ENCODE measurements at regions not wholly inside any gene's neighbourhood (a gene's known extent, or its start where the extent isn't known, plus 50 kb on each side); places are given as distances from the start of the nearest gene placed in this dataset.

DNA sequence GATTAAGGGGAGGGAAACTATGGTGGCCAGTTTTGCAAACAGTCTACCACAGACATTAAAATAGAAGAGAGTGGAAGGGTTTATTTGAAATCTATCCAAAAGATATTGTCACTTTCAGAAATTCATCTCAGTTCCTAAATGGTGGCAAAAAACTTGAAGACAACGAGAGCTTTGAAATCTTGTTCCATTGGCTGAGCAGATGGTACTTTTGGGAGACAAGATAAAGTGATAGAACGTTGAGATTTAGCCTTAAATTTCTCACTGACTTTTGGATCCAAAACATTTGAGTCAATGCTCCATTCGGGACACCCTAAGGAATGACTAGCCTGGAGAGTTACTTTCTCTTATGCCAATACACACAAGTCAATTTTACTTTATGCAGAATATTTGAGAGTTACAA lies 319.1 kb upstream of the LARGE1 start:
- H3K36me3 ChIP-seq (ENCODE audit: control insufficient read depth in 4 of 4, insufficient read depth in 3 of 4, low read depth in 1 of 4, low read length in 3 of 4), result no peaks in the 10 kb centered on the region
- H3K4me3 ChIP-seq (ENCODE audit: low read depth in 1 of 3, low read length in 3 of 3), result no peak overlapping the region
- peaks cover 0 to 4% (median under 1%) of the 10 kb centered on the region in 4 donors for H3K9me3 ChIP-seq (ENCODE audit: control insufficient read depth in 4 of 4, low read length in 3 of 4)
- no peak for DNase-seq (ENCODE audit: low spot score)
- H3K27ac ChIP-seq (ENCODE audit: low read depth in 1 of 2, low read length in 2 of 2), result no peak overlapping the region
- 65% methylated on average over 3 of the region's 3 CpGs for WGBS
- H3K27me3 ChIP-seq (ENCODE audit: control insufficient read depth in 4 of 4, insufficient read depth in 4 of 4, low read length in 3 of 4), result no peaks in the 10 kb centered on the region
- H3K4me1 ChIP-seq (ENCODE audit: control insufficient read depth in 4 of 4, insufficient read depth in 4 of 4, low read length in 3 of 4), result no peaks in the 10 kb centered on the region
- TF ChIP-seq EGR1 (IDR thresholded peaks at IDR 0.05; ENCODE audit: low read depth in 2 of 2) (no peak), FOXA1 (IDR thresholded peaks at IDR 0.05) (no peak), RAD21 (IDR thresholded peaks at IDR 0.05) (no peak), RXRA (IDR thresholded peaks at IDR 0.05) (no peak), HNF4A (conservative IDR thresholded peaks at IDR 0.05) (no peak), TAF1 (conservative IDR thresholded peaks at IDR 0.05) (no peak)
- TF ChIP-seq, protein P1, sequence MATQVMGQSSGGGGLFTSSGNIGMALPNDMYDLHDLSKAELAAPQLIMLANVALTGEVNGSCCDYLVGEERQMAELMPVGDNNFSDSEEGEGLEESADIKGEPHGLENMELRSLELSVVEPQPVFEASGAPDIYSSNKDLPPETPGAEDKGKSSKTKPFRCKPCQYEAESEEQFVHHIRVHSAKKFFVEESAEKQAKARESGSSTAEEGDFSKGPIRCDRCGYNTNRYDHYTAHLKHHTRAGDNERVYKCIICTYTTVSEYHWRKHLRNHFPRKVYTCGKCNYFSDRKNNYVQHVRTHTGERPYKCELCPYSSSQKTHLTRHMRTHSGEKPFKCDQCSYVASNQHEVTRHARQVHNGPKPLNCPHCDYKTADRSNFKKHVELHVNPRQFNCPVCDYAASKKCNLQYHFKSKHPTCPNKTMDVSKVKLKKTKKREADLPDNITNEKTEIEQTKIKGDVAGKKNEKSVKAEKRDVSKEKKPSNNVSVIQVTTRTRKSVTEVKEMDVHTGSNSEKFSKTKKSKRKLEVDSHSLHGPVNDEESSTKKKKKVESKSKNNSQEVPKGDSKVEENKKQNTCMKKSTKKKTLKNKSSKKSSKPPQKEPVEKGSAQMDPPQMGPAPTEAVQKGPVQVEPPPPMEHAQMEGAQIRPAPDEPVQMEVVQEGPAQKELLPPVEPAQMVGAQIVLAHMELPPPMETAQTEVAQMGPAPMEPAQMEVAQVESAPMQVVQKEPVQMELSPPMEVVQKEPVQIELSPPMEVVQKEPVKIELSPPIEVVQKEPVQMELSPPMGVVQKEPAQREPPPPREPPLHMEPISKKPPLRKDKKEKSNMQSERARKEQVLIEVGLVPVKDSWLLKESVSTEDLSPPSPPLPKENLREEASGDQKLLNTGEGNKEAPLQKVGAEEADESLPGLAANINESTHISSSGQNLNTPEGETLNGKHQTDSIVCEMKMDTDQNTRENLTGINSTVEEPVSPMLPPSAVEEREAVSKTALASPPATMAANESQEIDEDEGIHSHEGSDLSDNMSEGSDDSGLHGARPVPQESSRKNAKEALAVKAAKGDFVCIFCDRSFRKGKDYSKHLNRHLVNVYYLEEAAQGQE (IDR thresholded peaks at IDR 0.05), result no peak
- TF ChIP-seq, protein P2, sequence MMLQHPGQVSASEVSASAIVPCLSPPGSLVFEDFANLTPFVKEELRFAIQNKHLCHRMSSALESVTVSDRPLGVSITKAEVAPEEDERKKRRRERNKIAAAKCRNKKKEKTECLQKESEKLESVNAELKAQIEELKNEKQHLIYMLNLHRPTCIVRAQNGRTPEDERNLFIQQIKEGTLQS (IDR thresholded peaks at IDR 0.05), result no peak
- TF ChIP-seq, protein P3, sequence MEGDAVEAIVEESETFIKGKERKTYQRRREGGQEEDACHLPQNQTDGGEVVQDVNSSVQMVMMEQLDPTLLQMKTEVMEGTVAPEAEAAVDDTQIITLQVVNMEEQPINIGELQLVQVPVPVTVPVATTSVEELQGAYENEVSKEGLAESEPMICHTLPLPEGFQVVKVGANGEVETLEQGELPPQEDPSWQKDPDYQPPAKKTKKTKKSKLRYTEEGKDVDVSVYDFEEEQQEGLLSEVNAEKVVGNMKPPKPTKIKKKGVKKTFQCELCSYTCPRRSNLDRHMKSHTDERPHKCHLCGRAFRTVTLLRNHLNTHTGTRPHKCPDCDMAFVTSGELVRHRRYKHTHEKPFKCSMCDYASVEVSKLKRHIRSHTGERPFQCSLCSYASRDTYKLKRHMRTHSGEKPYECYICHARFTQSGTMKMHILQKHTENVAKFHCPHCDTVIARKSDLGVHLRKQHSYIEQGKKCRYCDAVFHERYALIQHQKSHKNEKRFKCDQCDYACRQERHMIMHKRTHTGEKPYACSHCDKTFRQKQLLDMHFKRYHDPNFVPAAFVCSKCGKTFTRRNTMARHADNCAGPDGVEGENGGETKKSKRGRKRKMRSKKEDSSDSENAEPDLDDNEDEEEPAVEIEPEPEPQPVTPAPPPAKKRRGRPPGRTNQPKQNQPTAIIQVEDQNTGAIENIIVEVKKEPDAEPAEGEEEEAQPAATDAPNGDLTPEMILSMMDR (IDR thresholded peaks at IDR 0.05; ENCODE audit: low read depth, low read length, missing input control), result no peak
- no peak overlapping the region for H3K9ac ChIP-seq (ENCODE audit: low read depth in 1 of 2, low read length in 2 of 2)

DNA sequence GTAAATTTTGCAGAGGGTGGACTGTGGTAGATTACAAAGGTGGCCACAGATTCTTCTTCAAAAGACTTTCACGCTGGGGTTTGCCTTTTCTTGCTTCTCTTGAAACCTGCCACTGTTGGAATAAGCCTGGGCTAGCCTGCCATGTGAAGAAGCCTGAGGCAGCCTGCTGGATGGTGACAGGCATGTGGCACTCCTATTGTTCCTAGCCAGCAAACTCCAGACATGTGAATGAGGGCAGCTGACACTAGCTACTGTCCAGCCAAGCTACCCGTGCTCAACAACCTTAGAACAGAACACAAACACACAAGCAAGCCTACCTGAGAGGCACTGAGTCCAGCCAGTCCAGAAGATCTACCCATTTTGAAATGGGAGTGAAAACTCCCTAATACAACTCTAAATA lies 322.7 kb upstream of the LARGE1 start:
- DNase-seq (ENCODE audit: low spot score), result no peak
- Histone ChIP-seq H3K4me3 (ENCODE audit: low read depth in 1 of 3, low read length in 3 of 3) (no peak overlapping the region), H3K4me1 (ENCODE audit: control insufficient read depth in 4 of 4, insufficient read depth in 4 of 4, low read length in 3 of 4) (no peaks in the 10 kb centered on the region), H3K27ac (ENCODE audit: low read depth in 1 of 2, low read length in 2 of 2) (no peak overlapping the region), H3K9ac (ENCODE audit: low read depth in 1 of 2, low read length in 2 of 2) (no peak overlapping the region), H3K27me3 (ENCODE audit: control insufficient read depth in 4 of 4, insufficient read depth in 4 of 4, low read length in 3 of 4) (no peaks in the 10 kb centered on the region), H3K36me3 (ENCODE audit: control insufficient read depth in 4 of 4, insufficient read depth in 3 of 4, low read depth in 1 of 4, low read length in 3 of 4) (no peaks in the 10 kb centered on the region), H3K9me3 (ENCODE audit: control insufficient read depth in 4 of 4, low read length in 3 of 4) (no peaks in the 10 kb centered on the region)
- 68% methylated on average over 2 of the region's 2 CpGs for WGBS
- TF ChIP-seq, protein P3 (IDR thresholded peaks at IDR 0.05; ENCODE audit: low read depth, low read length, missing input control), result no peak
- TF ChIP-seq HNF4A (conservative IDR thresholded peaks at IDR 0.05), result no peak
- TF ChIP-seq TAF1 (conservative IDR thresholded peaks at IDR 0.05), result no peak
- no peak for TF ChIP-seq JUND (IDR thresholded peaks at IDR 0.05)
- no peak for TF ChIP-seq HNF4G (IDR thresholded peaks at IDR 0.05)
- TF ChIP-seq, protein P4, sequence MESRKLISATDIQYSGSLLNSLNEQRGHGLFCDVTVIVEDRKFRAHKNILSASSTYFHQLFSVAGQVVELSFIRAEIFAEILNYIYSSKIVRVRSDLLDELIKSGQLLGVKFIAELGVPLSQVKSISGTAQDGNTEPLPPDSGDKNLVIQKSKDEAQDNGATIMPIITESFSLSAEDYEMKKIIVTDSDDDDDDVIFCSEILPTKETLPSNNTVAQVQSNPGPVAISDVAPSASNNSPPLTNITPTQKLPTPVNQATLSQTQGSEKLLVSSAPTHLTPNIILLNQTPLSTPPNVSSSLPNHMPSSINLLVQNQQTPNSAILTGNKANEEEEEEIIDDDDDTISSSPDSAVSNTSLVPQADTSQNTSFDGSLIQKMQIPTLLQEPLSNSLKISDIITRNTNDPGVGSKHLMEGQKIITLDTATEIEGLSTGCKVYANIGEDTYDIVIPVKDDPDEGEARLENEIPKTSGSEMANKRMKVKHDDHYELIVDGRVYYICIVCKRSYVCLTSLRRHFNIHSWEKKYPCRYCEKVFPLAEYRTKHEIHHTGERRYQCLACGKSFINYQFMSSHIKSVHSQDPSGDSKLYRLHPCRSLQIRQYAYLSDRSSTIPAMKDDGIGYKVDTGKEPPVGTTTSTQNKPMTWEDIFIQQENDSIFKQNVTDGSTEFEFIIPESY (IDR thresholded peaks at IDR 0.05), result no peak
- TF ChIP-seq SP1 (IDR thresholded peaks at IDR 0.05), result no peak
- no peak for TF ChIP-seq FOXA1 (IDR thresholded peaks at IDR 0.05)
- no peak for TF ChIP-seq GABPA (IDR thresholded peaks at IDR 0.05 in 1 of 2, conservative IDR thresholded peaks at IDR 0.05 in 1 of 2)
